CD4-positive, alpha-beta T cell (primary cell): ENCODE measurements at regions not wholly inside any gene's neighbourhood (a gene's known extent, or its start where the extent isn't known, plus 50 kb on each side); places are given as distances from the start of the nearest gene placed in this dataset.
A peak's percentile ranks its signal among the peaks of the same experiment; 100 is the strongest.

ENCODE experiments used
- ATAC-seq: fragments of 200-7000 bp; cut with Tn5 transposase; one replicate; pipeline ENCODE4 v1.10.0; 2022; ENCODE audit warnings: mild to moderate bottlenecking; ENCODE audit not compliant: poor library complexity
- CTCF ChIA-PET: fragments of 350-600 bp; sonication (Branson Sonifier 250); formaldehyde crosslinking; loops from one replicate; lab custom pipeline; 2021; ENCODE audit warnings: antibody characterized with exemption, inconsistent platforms; lab: Charles Lee
- POLR2A ChIA-PET: fragments of 350-600 bp; sonication (Branson Sonifier 250); formaldehyde crosslinking; loops from one replicate; lab custom pipeline; 2021; ENCODE audit warnings: antibody characterized with exemption, inconsistent platforms; lab: Charles Lee
- DNase-seq, 14 experiments: peaks; one replicate each; pipeline ENCODE4 v3.0.0-alpha.2; 2013 to 2020; ENCODE audit warnings: mixed read lengths in 2 of 14
- H3K27ac ChIP-seq, 2 donors: one replicate each; pipeline versions ENCODE4 v1.5.1 to v1.7.0; 2013; ENCODE audit warnings: low read length in 2 of 2, low read depth in 1 of 2, mild to moderate bottlenecking in 1 of 2
- H3K27me3 ChIP-seq, 2 experiments: 1 replicate in 1 of 2; 2 replicates in 1 of 2; pipeline versions ENCODE4 v1.6.1 to v1.7.0; 2013; ENCODE audit warnings: low read length in 2 of 2, control low read depth in 1 of 2, mild to moderate bottlenecking in 1 of 2, moderate library complexity in 1 of 2; ENCODE audit not compliant: insufficient read depth in 2 of 2, control insufficient read depth in 1 of 2
- H3K36me3 ChIP-seq: one replicate; pipeline ENCODE4 v1.6.1; 2013; ENCODE audit warnings: low read length, control low read depth; ENCODE audit not compliant: insufficient read depth
- H3K4me1 ChIP-seq: one replicate; pipeline ENCODE4 v1.6.1; 2013; ENCODE audit warnings: low read length, control low read depth; ENCODE audit not compliant: insufficient read depth
- H3K4me3 ChIP-seq: one replicate; pipeline ENCODE4 v1.5.1; 2013; ENCODE audit warnings: mild to moderate bottlenecking, low read length, moderate library complexity
- H3K9me3 ChIP-seq, 2 experiments: 1 replicate in 1 of 2; 2 replicates in 1 of 2; pipeline versions ENCODE4 v1.6.1 to v1.7.0; 2013; ENCODE audit warnings: low read length in 2 of 2, mild to moderate bottlenecking in 2 of 2, control low read depth in 1 of 2, moderate library complexity in 1 of 2; ENCODE audit not compliant: control insufficient read depth in 1 of 2, insufficient read depth in 1 of 2
- H3K27ac Mint-ChIP-seq: one replicate; pipeline ENCODE4 v1.8.0; 2020; ENCODE audit warnings: mixed read lengths
- H3K27me3 Mint-ChIP-seq: one replicate; pipeline ENCODE4 v1.8.0; 2021; ENCODE audit warnings: mixed read lengths
- H3K36me3 Mint-ChIP-seq: one replicate; pipeline ENCODE4 v1.8.0; 2021; ENCODE audit warnings: low read depth, mixed read lengths
- H3K4me1 Mint-ChIP-seq: one replicate; pipeline ENCODE4 v1.8.0; 2021; ENCODE audit warnings: low read depth, mixed read lengths
- H3K4me3 Mint-ChIP-seq: one replicate; pipeline ENCODE4 v1.8.0; 2020; ENCODE audit warnings: mild to moderate bottlenecking, mixed read lengths
- H3K9me3 Mint-ChIP-seq: one replicate; pipeline ENCODE4 v1.8.0; 2020; ENCODE audit warnings: mixed read lengths
- CTCF ChIP-seq: fragments of 200-600 bp; IDR thresholded peaks from one replicate; pipeline ENCODE4 v1.8.0; 2022; ENCODE audit warnings: antibody characterized with exemption, mild to moderate bottlenecking
- intact Hi-C, 2 experiments: fragments of 100-400 bp; cut with DNase I in 1 of 2; cut with micrococcal nuclease in 1 of 2; formaldehyde crosslinking; loops; one replicate each; pipeline versions ENCODE4 v1.15.1 to v1.9.0; 2023 to 2025; cut with DNase I, micrococcal nuclease

GRCh38 chr9:79131824-79132377 is 439.9 kb upstream of the TLE4 start:
- Mint-ChIP-seq H3K27ac (no peak overlapping the region), H3K4me1 (no peaks in the 10 kb centered on the region)

GRCh38 chr9:79134654-79135053 is 437.1 kb upstream of the TLE4 start:
- Mint-ChIP-seq H3K4me3 (no peak overlapping the region), H3K36me3 (no peaks in the 10 kb centered on the region), H3K27ac (no peak overlapping the region), H3K4me1 (no peaks in the 10 kb centered on the region), H3K27me3 (no peaks in the 10 kb centered on the region), H3K9me3 (no peaks in the 10 kb centered on the region)
- Histone ChIP-seq H3K27me3 (no peaks in the 10 kb centered on the region), H3K4me1 (no peaks in the 10 kb centered on the region), H3K36me3 (no peaks in the 10 kb centered on the region), H3K9me3 (no peaks in the 10 kb centered on the region), H3K4me3 (no peak overlapping the region), H3K27ac (no peak overlapping the region)
- TF ChIP-seq CTCF = no peak
- intact Hi-C loops = no loop called here
- DNase-seq (no peak), ATAC-seq (no peak)
- POLR2A ChIA-PET = no interaction called here
- CTCF ChIA-PET = no interaction called here

More at GRCh38 chr9:79131824-79132377, 439.9 kb upstream of the TLE4 start:
- Histone ChIP-seq H3K4me3 (no peak overlapping the region), H3K27me3 (no peaks in the 10 kb centered on the region), H3K27ac (no peak overlapping the region), H3K9me3 (no peaks in the 10 kb centered on the region), H3K36me3 (no peaks in the 10 kb centered on the region), H3K4me1 (no peaks in the 10 kb centered on the region)
- TF ChIP-seq CTCF = no peak
- no peaks in the 10 kb centered on the region for H3K36me3 Mint-ChIP-seq
- intact Hi-C loops = no loop called here
- H3K9me3 Mint-ChIP-seq = no peaks in the 10 kb centered on the region
- ATAC-seq (no peak), DNase-seq (no peak)
- H3K4me3 Mint-ChIP-seq = no peak overlapping the region
- CTCF ChIA-PET = no interaction called here
- no peaks in the 10 kb centered on the region for H3K27me3 Mint-ChIP-seq
- POLR2A ChIA-PET = no interaction called here

GRCh38 chr9:79135681-79136415 is 435.9 kb upstream of the TLE4 start:
- CTCF ChIA-PET = no interaction called here
- Mint-ChIP-seq H3K27me3 (no peaks in the 10 kb centered on the region), H3K36me3 (no peaks in the 10 kb centered on the region), H3K9me3 (no peaks in the 10 kb centered on the region), H3K4me3 (no peak overlapping the region), H3K4me1 (no peaks in the 10 kb centered on the region), H3K27ac (no peak overlapping the region)
- POLR2A ChIA-PET = no interaction called here
- no peak for TF ChIP-seq CTCF
- Histone ChIP-seq H3K4me1 (no peaks in the 10 kb centered on the region), H3K27me3 (no peaks in the 10 kb centered on the region), H3K4me3 (no peak overlapping the region), H3K9me3 (no peaks in the 10 kb centered on the region), H3K27ac (no peak overlapping the region), H3K36me3 (no peaks in the 10 kb centered on the region)
- ATAC-seq (no peak), DNase-seq (peak in 1 of 14 experiments; percentile 15)
- intact Hi-C loops = no loop called here
